PC-9 (cell line): ENCODE measurements at regions not wholly inside any gene's neighbourhood (a gene's known extent, or its start where the extent isn't known, plus 50 kb on each side); places are given as distances from the start of the nearest gene placed in this dataset.

Experiments
- BruUV-seq: library from RNA; stranded (reverse); fragments of 400-500 nt; replicated peaks from 2 replicates; lab custom pipeline; 2021; lab: Mats Ljungman, UMichigan
- CTCF ChIA-PET: fragments of 300-600 bp; sonication (Branson Sonifier 250); formaldehyde crosslinking; loops from one replicate; lab custom pipeline; 2022; ENCODE audit warnings: antibody characterized with exemption; lab: Charles Lee
- POLR2A ChIA-PET: fragments of 300-600 bp; sonication (Branson Sonifier 250); formaldehyde crosslinking; loops from one replicate; lab custom pipeline; 2022; ENCODE audit warnings: antibody characterized with exemption; ENCODE audit not compliant: unreplicated experiment; lab: Charles Lee
- DNase-seq, 2 experiments: peaks; one replicate each; pipeline versions ENCODE4 v3.0.0 to v3.0.0-alpha.2; 2015 to 2022; ENCODE audit warnings: mixed read lengths in 1 of 2
- H2AFZ ChIP-seq: fragments of 200-600 bp; sonication (generic); 2 replicates; pipeline ENCODE4 v1.8.1; 2017; ENCODE audit warnings: antibody characterized with exemption
- H3F3A ChIP-seq: fragments of 200-600 bp; sonication (generic); 2 replicates; pipeline ENCODE4 v1.8.1; 2017; ENCODE audit warnings: antibody characterized with exemption, mild to moderate bottlenecking, low read depth; ENCODE audit not compliant: insufficient read depth
- H3K27ac ChIP-seq: fragments of 200-600 bp; sonication (generic); 2 replicates; pipeline ENCODE4 v1.6.1; 2016; ENCODE audit warnings: mixed run types
- H3K27me3 ChIP-seq: fragments of 200-600 bp; sonication (generic); 2 replicates; pipeline ENCODE4 v1.6.1; 2016; ENCODE audit warnings: low read depth, mixed run types; ENCODE audit not compliant: insufficient read depth
- H3K36me3 ChIP-seq: fragments of 200-600 bp; sonication (generic); 2 replicates; pipeline ENCODE4 v1.6.1; 2016; ENCODE audit warnings: low read depth, mixed run types
- H3K4me1 ChIP-seq: fragments of 200-600 bp; sonication (generic); replicated peaks from 2 replicates; pipeline ENCODE4 v1.6.1; 2016; ENCODE audit warnings: mixed run types; ENCODE audit not compliant: insufficient read depth
- H3K4me2 ChIP-seq: fragments of 200-600 bp; sonication (generic); 2 replicates; pipeline ENCODE4 v1.6.1; 2017; ENCODE audit warnings: mixed run types
- H3K4me3 ChIP-seq: fragments of 200-600 bp; sonication (generic); 2 replicates; pipeline ENCODE4 v1.6.1; 2016; ENCODE audit warnings: mixed run types
- H3K79me2 ChIP-seq: fragments of 200-600 bp; sonication (generic); 2 replicates; pipeline ENCODE4 v1.6.1; 2017; ENCODE audit warnings: low read depth, mixed run types
- H3K9me2 ChIP-seq: fragments of 200-600 bp; sonication (generic); 2 replicates; pipeline ENCODE4 v1.8.1; 2017; ENCODE audit warnings: mild to moderate bottlenecking; ENCODE audit not compliant: insufficient read depth
- H3K9me3 ChIP-seq: fragments of 200-600 bp; sonication (generic); 2 replicates; pipeline ENCODE4 v1.8.1; 2016; ENCODE audit warnings: low read depth; ENCODE audit not compliant: insufficient read depth
- H4K20me1 ChIP-seq: fragments of 200-600 bp; sonication (generic); 2 replicates; pipeline ENCODE4 v1.8.1; 2017; ENCODE audit not compliant: insufficient read depth
- CTCF ChIP-seq: fragments of 200-600 bp; sonication (generic); conservative IDR thresholded peaks from 2 replicates; pipeline ENCODE4 v1.6.1; 2017; ENCODE audit warnings: mixed run types, antibody characterized with exemption, mild to moderate bottlenecking, moderate library complexity
- EZH2 ChIP-seq: fragments of 200-600 bp; sonication (generic); IDR thresholded peaks from 2 replicates; pipeline ENCODE4 v1.8.0; 2017; ENCODE audit warnings: antibody characterized with exemption, low read depth
- intact Hi-C: fragments of 100-400 bp; cut with micrococcal nuclease; formaldehyde crosslinking; loops from one replicate; pipeline ENCODE4 v1.10.0; 2022; ENCODE audit not compliant: unreplicated experiment

GRCh38 chr3:30384546-30385072, 221.8 kb upstream of the TGFBR2 start:
- H3K79me2 ChIP-seq, result no peaks in the 10 kb centered on the region
- H3K4me2 ChIP-seq, result no peak overlapping the region
- no peaks in the 10 kb centered on the region for H4K20me1 ChIP-seq
- H3K9me2 ChIP-seq, result no peaks in the 10 kb centered on the region
- DNase-seq, result no peak
- intact Hi-C loops, result no loop called here
- H3K4me3 ChIP-seq, result no peak overlapping the region
- H2AFZ ChIP-seq, result no peak overlapping the region
- CTCF ChIA-PET, result no interaction called here
- no peaks in the 10 kb centered on the region for H3F3A ChIP-seq
- POLR2A ChIA-PET, result no interaction called here
- no peaks in the 10 kb centered on the region for H3K36me3 ChIP-seq
- H3K27ac ChIP-seq, result no peak overlapping the region
- H3K27me3 ChIP-seq, result no peaks in the 10 kb centered on the region
- no TSS peak for BruUV-seq
- no peaks in the 10 kb centered on the region for H3K9me3 ChIP-seq
- TF ChIP-seq EZH2, result no peak
- no peak for TF ChIP-seq CTCF
- no peaks in the 10 kb centered on the region for H3K4me1 ChIP-seq

DNA sequence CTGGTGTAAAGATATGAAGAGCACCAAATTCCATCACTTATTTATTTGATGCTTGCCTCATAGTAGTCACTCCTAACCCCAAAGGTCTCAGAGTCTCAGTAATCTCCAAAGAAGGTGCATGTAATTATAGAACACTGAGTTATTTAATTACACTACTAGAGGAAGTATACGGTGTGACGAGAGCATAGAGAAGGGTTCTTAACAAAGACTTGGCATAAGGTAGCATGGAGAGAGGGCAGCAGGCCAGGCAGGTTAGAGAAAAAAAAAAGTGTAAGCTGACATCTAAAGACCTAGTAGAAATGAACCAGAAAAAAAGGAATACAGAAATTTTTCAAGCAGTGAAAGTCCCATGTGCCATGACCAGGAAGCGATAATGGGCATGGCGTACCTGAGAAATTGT, 213.3 kb upstream of the TGFBR2 start:
- Histone ChIP-seq H3K9me2 (no peaks in the 10 kb centered on the region), H4K20me1 (no peaks in the 10 kb centered on the region), H3K79me2 (no peaks in the 10 kb centered on the region), H3F3A (no peaks in the 10 kb centered on the region), H3K4me1 (no peaks in the 10 kb centered on the region), H2AFZ (no peak overlapping the region), H3K36me3 (no peaks in the 10 kb centered on the region), H3K27ac (no peak overlapping the region), H3K4me3 (no peak overlapping the region), H3K9me3 (no peaks in the 10 kb centered on the region), H3K4me2 (no peak overlapping the region), H3K27me3 (no peaks in the 10 kb centered on the region)
- no peak for DNase-seq
- POLR2A ChIA-PET, result no interaction called here
- TF ChIP-seq CTCF (no peak), EZH2 (no peak)
- BruUV-seq, result no TSS peak
- CTCF ChIA-PET, result no interaction called here
- intact Hi-C loops, result no loop called here

- Histone ChIP-seq H3F3A (no peaks in the 10 kb centered on the region), H3K4me1 (no peaks in the 10 kb centered on the region), H3K27me3 (no peaks in the 10 kb centered on the region), H3K27ac (no peak overlapping the region), H3K36me3 (no peaks in the 10 kb centered on the region), H3K9me2 (no peaks in the 10 kb centered on the region), H3K4me2 (no peak overlapping the region), H3K9me3 (no peaks in the 10 kb centered on the region), H3K4me3 (no peak overlapping the region), H2AFZ (no peak overlapping the region), H3K79me2 (no peaks in the 10 kb centered on the region), H4K20me1 (no peaks in the 10 kb centered on the region)
- ChIA-PET POLR2A (no interaction called here), CTCF (no interaction called here)
- BruUV-seq, result no TSS peak
- TF ChIP-seq EZH2, result no peak
- TF ChIP-seq CTCF, result no peak
- intact Hi-C loops, result no loop called here
- no peak for DNase-seq
Observed at GRCh38 chr3:30397030-30397429, 209.4 kb upstream of the TGFBR2 start.
